ENCODE measurements at regions not wholly inside any gene's neighbourhood (a gene's known extent, or its start where the extent isn't known, plus 50 kb on each side); places are given as distances from the start of the nearest gene placed in this dataset.

GRCh38 chr13:80989241-80989640, 648.3 kb upstream of the SPRY2 start:
- TF ChIP-seq, protein P1, sequence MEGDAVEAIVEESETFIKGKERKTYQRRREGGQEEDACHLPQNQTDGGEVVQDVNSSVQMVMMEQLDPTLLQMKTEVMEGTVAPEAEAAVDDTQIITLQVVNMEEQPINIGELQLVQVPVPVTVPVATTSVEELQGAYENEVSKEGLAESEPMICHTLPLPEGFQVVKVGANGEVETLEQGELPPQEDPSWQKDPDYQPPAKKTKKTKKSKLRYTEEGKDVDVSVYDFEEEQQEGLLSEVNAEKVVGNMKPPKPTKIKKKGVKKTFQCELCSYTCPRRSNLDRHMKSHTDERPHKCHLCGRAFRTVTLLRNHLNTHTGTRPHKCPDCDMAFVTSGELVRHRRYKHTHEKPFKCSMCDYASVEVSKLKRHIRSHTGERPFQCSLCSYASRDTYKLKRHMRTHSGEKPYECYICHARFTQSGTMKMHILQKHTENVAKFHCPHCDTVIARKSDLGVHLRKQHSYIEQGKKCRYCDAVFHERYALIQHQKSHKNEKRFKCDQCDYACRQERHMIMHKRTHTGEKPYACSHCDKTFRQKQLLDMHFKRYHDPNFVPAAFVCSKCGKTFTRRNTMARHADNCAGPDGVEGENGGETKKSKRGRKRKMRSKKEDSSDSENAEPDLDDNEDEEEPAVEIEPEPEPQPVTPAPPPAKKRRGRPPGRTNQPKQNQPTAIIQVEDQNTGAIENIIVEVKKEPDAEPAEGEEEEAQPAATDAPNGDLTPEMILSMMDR (IDR thresholded peaks at IDR 0.05; ENCODE audit: low read depth, low read length): no peak
- no peak for TF ChIP-seq MAX (IDR thresholded peaks at IDR 0.05; ENCODE audit: low read depth, low read length)
- no peak for TF ChIP-seq MYC (IDR thresholded peaks at IDR 0.05; ENCODE audit: low read depth, low read length)
- TF ChIP-seq POLR2A (IDR thresholded peaks at IDR 0.05; ENCODE audit: extremely low read depth, insufficient read length): no peak
- H3K4me3 ChIP-seq (ENCODE audit: low read depth, low read length): no peak overlapping the region
- DNase-seq (ENCODE audit: low read depth): no peak

GRCh38 chr13:80988391-80989151, 647.6 kb upstream of the SPRY2 start:
- no peak overlapping the region for H3K4me3 ChIP-seq (ENCODE audit: low read depth, low read length)
- TF ChIP-seq MYC (IDR thresholded peaks at IDR 0.05; ENCODE audit: low read depth, low read length): no peak
- no peak for TF ChIP-seq POLR2A (IDR thresholded peaks at IDR 0.05; ENCODE audit: extremely low read depth, insufficient read length)
- TF ChIP-seq, protein P1 (IDR thresholded peaks at IDR 0.05; ENCODE audit: low read depth, low read length): no peak
- no peak for TF ChIP-seq MAX (IDR thresholded peaks at IDR 0.05; ENCODE audit: low read depth, low read length)
- DNase-seq (ENCODE audit: low read depth): no peak

DNA sequence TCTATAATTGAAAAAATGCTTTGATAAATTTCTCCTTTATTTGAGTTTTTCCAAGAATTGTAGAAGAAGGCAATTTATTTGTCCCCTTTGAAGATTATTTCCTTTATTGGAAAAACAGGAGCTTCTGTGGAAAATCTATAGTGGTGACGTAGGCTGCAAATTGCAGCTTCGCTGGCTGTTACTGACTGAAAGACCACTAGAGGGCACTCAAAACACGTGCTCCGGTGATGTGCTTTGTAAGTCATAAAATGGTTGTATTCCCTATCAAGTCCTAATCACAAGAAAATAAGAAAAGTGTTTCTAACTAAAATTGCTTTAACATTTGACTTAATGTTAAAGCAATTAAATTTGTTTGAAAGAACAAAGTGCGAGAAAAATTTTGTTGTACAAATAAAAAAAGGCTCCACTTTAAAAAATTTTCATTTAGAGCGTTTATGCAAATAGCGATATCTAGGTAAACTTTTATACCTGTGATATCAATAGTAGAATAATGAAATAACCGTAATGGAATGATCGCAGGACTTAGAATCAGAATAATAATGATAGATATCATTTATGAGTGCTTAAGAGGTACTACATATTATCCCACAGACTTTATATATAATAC, 638.2 kb upstream of the SPRY2 start:
- peak; percentile 73 for DNase-seq (ENCODE audit: low read depth)
- TF ChIP-seq, protein P1 (IDR thresholded peaks at IDR 0.05; ENCODE audit: low read depth, low read length): peak; percentile 91
- TF ChIP-seq MYC (IDR thresholded peaks at IDR 0.05; ENCODE audit: low read depth, low read length): peak; percentile 47; the same call in 1 of the 2 replicates
- TF ChIP-seq MAX (IDR thresholded peaks at IDR 0.05; ENCODE audit: low read depth, low read length): peak; percentile 99
- no peak for TF ChIP-seq POLR2A (IDR thresholded peaks at IDR 0.05; ENCODE audit: extremely low read depth, insufficient read length)
- H3K4me3 ChIP-seq (ENCODE audit: low read depth, low read length): no peak overlapping the region

GRCh38 chr13:80977168-80977567, 636.2 kb upstream of the SPRY2 start:
- TF ChIP-seq, protein P1 (IDR thresholded peaks at IDR 0.05; ENCODE audit: low read depth, low read length): no peak
- no peak for TF ChIP-seq MYC (IDR thresholded peaks at IDR 0.05; ENCODE audit: low read depth, low read length)
- no peak for TF ChIP-seq MAX (IDR thresholded peaks at IDR 0.05; ENCODE audit: low read depth, low read length)
- no peak for TF ChIP-seq POLR2A (IDR thresholded peaks at IDR 0.05; ENCODE audit: extremely low read depth, insufficient read length)
- no peak for DNase-seq (ENCODE audit: low read depth)
- H3K4me3 ChIP-seq (ENCODE audit: low read depth, low read length): no peak overlapping the region

- no peak for DNase-seq (ENCODE audit: low read depth)
These were observed 635.0 kb upstream of the SPRY2 start for GRCh38 chr13:80975903-80976302.

More at GRCh38 chr13:80975903-80976302, 635.0 kb upstream of the SPRY2 start:
- TF ChIP-seq MAX (IDR thresholded peaks at IDR 0.05; ENCODE audit: low read depth, low read length) (no peak), POLR2A (IDR thresholded peaks at IDR 0.05; ENCODE audit: extremely low read depth, insufficient read length) (no peak), MYC (IDR thresholded peaks at IDR 0.05; ENCODE audit: low read depth, low read length) (no peak)
- TF ChIP-seq, protein P1 (IDR thresholded peaks at IDR 0.05; ENCODE audit: low read depth, low read length): no peak
- no peak overlapping the region for H3K4me3 ChIP-seq (ENCODE audit: low read depth, low read length)
